ENCODE measurements at regions not wholly inside any gene's neighbourhood (a gene's known extent, or its start where the extent isn't known, plus 50 kb on each side); places are given as distances from the start of the nearest gene placed in this dataset.

DNA sequence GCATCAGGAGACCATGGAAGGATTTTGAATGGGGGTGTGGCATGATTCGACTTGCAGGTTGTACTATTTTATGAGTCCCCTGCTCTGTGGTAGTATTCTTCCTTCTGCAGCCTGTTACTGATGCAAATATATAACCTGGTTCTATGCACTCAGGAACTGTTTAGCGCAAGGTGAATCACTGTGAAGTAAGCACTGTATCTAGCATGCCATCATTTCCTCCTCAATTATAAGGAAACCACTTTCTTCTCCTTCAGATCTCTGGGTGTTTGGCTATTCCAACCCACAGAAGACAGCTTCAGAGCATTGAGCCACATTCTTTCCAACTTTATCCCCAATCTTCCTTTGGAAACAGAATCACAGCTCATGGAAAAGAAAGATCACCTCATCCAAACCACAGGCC is 176.7 kb downstream of the DIPK2A start:
- Histone ChIP-seq H3K4me1 (ENCODE audit: control insufficient read depth in 4 of 4, insufficient read depth in 4 of 4, low read length in 3 of 4) (no peaks in the 10 kb centered on the region), H3K27me3 (ENCODE audit: control insufficient read depth in 4 of 4, insufficient read depth in 4 of 4, low read length in 3 of 4) (no peaks in the 10 kb centered on the region), H3K4me3 (ENCODE audit: low read depth in 1 of 3, low read length in 3 of 3) (no peak overlapping the region), H3K27ac (ENCODE audit: low read depth in 1 of 2, low read length in 2 of 2) (no peak overlapping the region), H3K9me3 (ENCODE audit: control insufficient read depth in 4 of 4, low read length in 3 of 4) (no peaks in the 10 kb centered on the region), H3K36me3 (ENCODE audit: control insufficient read depth in 4 of 4, insufficient read depth in 3 of 4, low read depth in 1 of 4, low read length in 3 of 4) (no peaks in the 10 kb centered on the region), H3K9ac (ENCODE audit: low read depth in 1 of 2, low read length in 2 of 2) (no peak overlapping the region)
- DNase-seq (ENCODE audit: low spot score), result no peak
- 97% methylated on average over 2 of the region's 2 CpGs for WGBS
- TF ChIP-seq TAF1 (conservative IDR thresholded peaks at IDR 0.05) (no peak), NR2F2 (IDR thresholded peaks at IDR 0.05) (no peak), HNF4G (IDR thresholded peaks at IDR 0.05) (no peak), SP1 (IDR thresholded peaks at IDR 0.05) (no peak), RXRA (IDR thresholded peaks at IDR 0.05) (no peak), GABPA (IDR thresholded peaks at IDR 0.05 in 1 of 2, conservative IDR thresholded peaks at IDR 0.05 in 1 of 2) (no peak), EGR1 (IDR thresholded peaks at IDR 0.05; ENCODE audit: low read depth in 2 of 2) (no peak), REST (IDR thresholded peaks at IDR 0.05) (no peak), JUND (IDR thresholded peaks at IDR 0.05) (no peak), CTCF (IDR thresholded peaks at IDR 0.05; ENCODE audit: low read depth, low read length, missing input control) (no peak), YY1 (IDR thresholded peaks at IDR 0.05) (no peak), HNF4A (conservative IDR thresholded peaks at IDR 0.05) (no peak), FOXA1 (IDR thresholded peaks at IDR 0.05) (no peak), FOXA2 (IDR thresholded peaks at IDR 0.05) (no peak), ATF3 (IDR thresholded peaks at IDR 0.05) (no peak), RAD21 (IDR thresholded peaks at IDR 0.05) (no peak)
- TF ChIP-seq, protein P1, sequence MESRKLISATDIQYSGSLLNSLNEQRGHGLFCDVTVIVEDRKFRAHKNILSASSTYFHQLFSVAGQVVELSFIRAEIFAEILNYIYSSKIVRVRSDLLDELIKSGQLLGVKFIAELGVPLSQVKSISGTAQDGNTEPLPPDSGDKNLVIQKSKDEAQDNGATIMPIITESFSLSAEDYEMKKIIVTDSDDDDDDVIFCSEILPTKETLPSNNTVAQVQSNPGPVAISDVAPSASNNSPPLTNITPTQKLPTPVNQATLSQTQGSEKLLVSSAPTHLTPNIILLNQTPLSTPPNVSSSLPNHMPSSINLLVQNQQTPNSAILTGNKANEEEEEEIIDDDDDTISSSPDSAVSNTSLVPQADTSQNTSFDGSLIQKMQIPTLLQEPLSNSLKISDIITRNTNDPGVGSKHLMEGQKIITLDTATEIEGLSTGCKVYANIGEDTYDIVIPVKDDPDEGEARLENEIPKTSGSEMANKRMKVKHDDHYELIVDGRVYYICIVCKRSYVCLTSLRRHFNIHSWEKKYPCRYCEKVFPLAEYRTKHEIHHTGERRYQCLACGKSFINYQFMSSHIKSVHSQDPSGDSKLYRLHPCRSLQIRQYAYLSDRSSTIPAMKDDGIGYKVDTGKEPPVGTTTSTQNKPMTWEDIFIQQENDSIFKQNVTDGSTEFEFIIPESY (IDR thresholded peaks at IDR 0.05), result no peak
- TF ChIP-seq, protein P2, sequence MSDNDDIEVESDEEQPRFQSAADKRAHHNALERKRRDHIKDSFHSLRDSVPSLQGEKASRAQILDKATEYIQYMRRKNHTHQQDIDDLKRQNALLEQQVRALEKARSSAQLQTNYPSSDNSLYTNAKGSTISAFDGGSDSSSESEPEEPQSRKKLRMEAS (IDR thresholded peaks at IDR 0.05), result no peak
